Ascending aorta (tissue), 2 donors: ENCODE measurements at regions not wholly inside any gene's neighbourhood (a gene's known extent, or its start where the extent isn't known, plus 50 kb on each side); places are given as distances from the start of the nearest gene placed in this dataset.
A peak's percentile ranks its signal among the peaks of the same experiment; 100 is the strongest.

Experiments used
- DNase-seq, 2 donors: peaks; one replicate each; pipeline ENCODE4 v3.0.0-alpha.2; 2019; ENCODE audit warnings: low spot score in 2 of 2
- H3K27ac ChIP-seq, 2 donors: fragments of 200-600 bp; sonication (generic); one replicate each; pipeline ENCODE4 v1.5.1; 2016 to 2017; ENCODE audit warnings: mild to moderate bottlenecking in 1 of 2
- H3K27me3 ChIP-seq: fragments of 200-600 bp; sonication (generic); one replicate; pipeline ENCODE4 v1.5.1; 2017
- H3K36me3 ChIP-seq, 2 donors: fragments of 200-600 bp; sonication (generic); one replicate each; pipeline ENCODE4 v1.5.1; 2016
- H3K4me1 ChIP-seq, 2 donors: fragments of 200-600 bp; sonication (generic); one replicate each; pipeline ENCODE4 v1.5.1; 2016 to 2017; ENCODE audit warnings: mild to moderate bottlenecking in 1 of 2
- H3K4me3 ChIP-seq, 2 donors: fragments of 200-600 bp; sonication (generic); one replicate each; pipeline ENCODE4 v1.5.1; 2016 to 2017; ENCODE audit warnings: mild to moderate bottlenecking in 1 of 2
- H3K9me3 ChIP-seq, 2 donors: fragments of 200-600 bp; sonication (generic); one replicate each; pipeline ENCODE4 v1.5.1; 2016
- CTCF ChIP-seq, 3 experiments: fragments of 200-600 bp in 2 of 3; fragments of 450-650 bp in 1 of 3; sonication (generic) in 2 of 3; IDR thresholded peaks; one replicate each; pipeline ENCODE4 v1.5.1; 2016 to 2019; ENCODE audit warnings: antibody characterized with exemption in 3 of 3, mild to moderate bottlenecking in 1 of 3, moderate library complexity in 1 of 3
- intact Hi-C: fragments of 100-400 bp; cut with DNase I; formaldehyde crosslinking; loops from one replicate; pipeline ENCODE4 v1.15.1; 2023

GRCh38 chr4:17284323-17285175, 227.3 kb downstream of the QDPR start:
- H3K4me3 ChIP-seq = no peak overlapping the region
- H3K9me3 ChIP-seq = no peaks in the 10 kb centered on the region
- H3K27ac ChIP-seq = no peak overlapping the region
- H3K4me1 ChIP-seq = peaks cover 0 to 10% of the 10 kb centered on the region in 2 donors
- no peaks in the 10 kb centered on the region for H3K36me3 ChIP-seq
- TF ChIP-seq CTCF (IDR thresholded peaks at IDR 0.05) = no peak
- intact Hi-C loops = no loop called here
- no peak for DNase-seq
- no peaks in the 10 kb centered on the region for H3K27me3 ChIP-seq

- Histone ChIP-seq H3K27ac (no peak overlapping the region), H3K27me3 (no peaks in the 10 kb centered on the region), H3K4me1 (peaks cover 0 to 10% of the 10 kb centered on the region in 2 donors), H3K4me3 (no peak overlapping the region), H3K9me3 (no peaks in the 10 kb centered on the region), H3K36me3 (no peaks in the 10 kb centered on the region)
- DNase-seq = no peak
- no peak for TF ChIP-seq CTCF (IDR thresholded peaks at IDR 0.05)
- intact Hi-C loops = no loop called here
Observed at GRCh38 chr4:17283832-17284231, 228.1 kb downstream of the QDPR start.

GRCh38 chr4:17283251-17283650, 228.6 kb downstream of the QDPR start:
- TF ChIP-seq CTCF (IDR thresholded peaks at IDR 0.05) = no peak
- intact Hi-C loops = no loop called here

GRCh38 chr4:17280261-17281018, 231.4 kb downstream of the QDPR start:
- Histone ChIP-seq H3K4me1 (peaks cover 0 to 13% of the 10 kb centered on the region in 2 donors), H3K36me3 (no peaks in the 10 kb centered on the region), H3K27ac (no peak overlapping the region), H3K9me3 (no peaks in the 10 kb centered on the region), H3K27me3 (no peaks in the 10 kb centered on the region), H3K4me3 (no peak overlapping the region)
- TF ChIP-seq CTCF (IDR thresholded peaks at IDR 0.05) = no peak
- DNase-seq = no peak
- intact Hi-C loops = no loop called here

More at GRCh38 chr4:17283251-17283650, 228.6 kb downstream of the QDPR start:
- no peaks in the 10 kb centered on the region for H3K36me3 ChIP-seq
- peaks cover 0 to 10% of the 10 kb centered on the region in 2 donors for H3K4me1 ChIP-seq
- no peaks in the 10 kb centered on the region for H3K27me3 ChIP-seq
- no peak overlapping the region for H3K4me3 ChIP-seq
- DNase-seq = no peak
- H3K27ac ChIP-seq = no peak overlapping the region
- no peaks in the 10 kb centered on the region for H3K9me3 ChIP-seq

GRCh38 chr4:17276776-17277175, 235.1 kb downstream of the QDPR start:
- Histone ChIP-seq H3K9me3 (no peaks in the 10 kb centered on the region), H3K27me3 (no peaks in the 10 kb centered on the region), H3K27ac (peak overlapping the region in 1 of 2 donors; percentile 8), H3K4me1 (peaks cover 0 to 3% of the 10 kb centered on the region in 2 donors), H3K36me3 (no peaks in the 10 kb centered on the region), H3K4me3 (no peak overlapping the region)
- intact Hi-C loops = no loop called here
- DNase-seq = no peak
- no peak for TF ChIP-seq CTCF (IDR thresholded peaks at IDR 0.05)
